CD4-positive, CD25-positive, alpha-beta regulatory T cell (primary cell): ENCODE measurements at regions not wholly inside any gene's neighbourhood (a gene's known extent, or its start where the extent isn't known, plus 50 kb on each side); places are given as distances from the start of the nearest gene placed in this dataset.
A peak's percentile ranks its signal among the peaks of the same experiment; 100 is the strongest.

Source experiments
- ATAC-seq, 2 donors: fragments of 150-1000 bp; cut with Tn5 transposase; one replicate each; pipeline ENCODE4 v1.10.0; 2021; ENCODE audit warnings: low read depth in 2 of 2, moderate number of reproducible peaks in 2 of 2, moderate library complexity in 1 of 2
- DNase-seq, 3 donors: peaks; one replicate each; pipeline versions ENCODE4 v3.0.0 to v3.0.0-alpha.2; 2012 to 2022; ENCODE audit warnings: mixed read lengths in 1 of 3
- H3K27ac ChIP-seq: one replicate; pipeline ENCODE4 v1.7.0; 2013; ENCODE audit warnings: mild to moderate bottlenecking, low read length; ENCODE audit not compliant: insufficient read depth, poor library complexity, severe bottlenecking
- H3K27me3 ChIP-seq: one replicate; pipeline ENCODE4 v1.7.0; 2013; ENCODE audit warnings: low read length; ENCODE audit not compliant: control insufficient read depth, insufficient read depth
- H3K36me3 ChIP-seq: one replicate; pipeline ENCODE4 v1.7.0; 2013; ENCODE audit warnings: mild to moderate bottlenecking, low read length, moderate library complexity; ENCODE audit not compliant: control insufficient read depth, insufficient read depth
- H3K4me1 ChIP-seq: 2 replicates; pipeline ENCODE4 v1.7.0; 2013; ENCODE audit warnings: mild to moderate bottlenecking, low read length; ENCODE audit not compliant: insufficient read depth, control insufficient read depth, poor library complexity, severe bottlenecking
- H3K4me3 ChIP-seq: one replicate; pipeline ENCODE4 v1.7.0; 2013; ENCODE audit warnings: low read depth, mild to moderate bottlenecking, low read length, moderate library complexity
- H3K9me3 ChIP-seq, 2 experiments: 1 replicate in 1 of 2; 2 replicates in 1 of 2; pipeline ENCODE4 v1.7.0; 2013; ENCODE audit warnings: low read length in 2 of 2, mild to moderate bottlenecking in 1 of 2, moderate library complexity in 1 of 2; ENCODE audit not compliant: control insufficient read depth in 2 of 2
- H3K27ac Mint-ChIP-seq, 3 donors: one replicate each; pipeline ENCODE4 v1.8.0; 2020 to 2022; ENCODE audit warnings: mild to moderate bottlenecking in 3 of 3, mixed read lengths in 3 of 3, moderate library complexity in 2 of 3
- H3K27me3 Mint-ChIP-seq: one replicate; pipeline ENCODE4 v1.8.0; 2022; ENCODE audit warnings: mild to moderate bottlenecking, mixed read lengths
- H3K36me3 Mint-ChIP-seq: one replicate; pipeline ENCODE4 v1.8.0; 2020; ENCODE audit warnings: mixed read lengths
- H3K4me1 Mint-ChIP-seq, 4 donors: one replicate each; pipeline ENCODE4 v1.8.0; 2020 to 2022; ENCODE audit warnings: mixed read lengths in 4 of 4, mild to moderate bottlenecking in 1 of 4
- H3K4me3 Mint-ChIP-seq, 4 donors: one replicate each; pipeline ENCODE4 v1.8.0; 2020 to 2022; ENCODE audit warnings: mild to moderate bottlenecking in 4 of 4, mixed read lengths in 4 of 4, moderate library complexity in 3 of 4
- H3K9me3 Mint-ChIP-seq, 7 donors: one replicate each; pipeline ENCODE4 v1.8.0; 2020 to 2022; ENCODE audit warnings: mixed read lengths in 7 of 7, mild to moderate bottlenecking in 3 of 7, moderate library complexity in 2 of 7

DNA sequence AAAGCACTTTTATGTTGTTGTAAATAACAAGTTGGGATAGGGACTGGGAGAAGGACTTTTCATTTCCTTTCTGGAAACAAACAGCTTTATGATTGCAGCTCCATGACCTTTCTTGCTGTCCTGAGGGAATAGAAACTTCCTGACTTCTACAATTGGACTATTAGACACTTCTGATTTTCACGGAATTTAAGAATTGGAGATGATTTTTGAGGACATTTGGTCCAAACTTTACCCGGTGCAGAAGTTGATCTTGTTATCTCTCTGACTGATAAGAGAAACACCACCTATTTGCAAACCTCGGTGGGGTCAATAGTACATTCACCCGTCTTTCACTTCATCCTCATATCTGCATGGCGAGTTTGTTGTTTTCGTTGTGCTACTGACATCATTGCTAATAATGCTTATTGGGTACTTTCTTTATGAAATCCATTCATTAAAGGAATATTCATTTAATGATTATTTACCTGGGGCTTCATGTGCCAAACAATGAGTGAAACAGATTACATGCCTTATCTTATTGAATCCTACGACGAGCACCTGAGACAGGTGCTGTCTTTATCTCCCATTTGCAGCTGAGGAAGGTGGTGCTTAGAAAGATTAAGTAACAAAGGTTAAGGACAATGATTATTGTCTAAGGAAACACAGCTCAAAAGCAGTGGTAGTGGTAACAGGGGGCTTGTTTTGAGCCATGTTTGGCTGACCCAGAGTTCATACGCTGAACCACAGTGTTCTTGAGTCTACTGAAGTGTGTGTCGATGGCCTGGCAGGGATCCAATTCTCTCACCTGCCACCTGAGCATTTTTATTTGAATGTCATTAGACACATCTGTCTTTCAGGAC lies 176.9 kb upstream of the FAM20A start:
- H3K4me3 Mint-ChIP-seq = no peak overlapping the region
- no peak overlapping the region for H3K27ac Mint-ChIP-seq
- peaks cover 0 to 3% (median 0%) of the 10 kb centered on the region in 7 donors for H3K9me3 Mint-ChIP-seq
- H3K36me3 Mint-ChIP-seq = no peaks in the 10 kb centered on the region
- H3K27ac ChIP-seq = no peak overlapping the region
- no peaks in the 10 kb centered on the region for H3K27me3 ChIP-seq
- H3K4me1 Mint-ChIP-seq = no peaks in the 10 kb centered on the region
- H3K27me3 Mint-ChIP-seq = no peaks in the 10 kb centered on the region
- H3K9me3 ChIP-seq = no peaks in the 10 kb centered on the region
- H3K4me1 ChIP-seq = no peaks in the 10 kb centered on the region
- no peak for ATAC-seq
- H3K4me3 ChIP-seq = no peak overlapping the region
- no peak for DNase-seq
- no peaks in the 10 kb centered on the region for H3K36me3 ChIP-seq

DNA sequence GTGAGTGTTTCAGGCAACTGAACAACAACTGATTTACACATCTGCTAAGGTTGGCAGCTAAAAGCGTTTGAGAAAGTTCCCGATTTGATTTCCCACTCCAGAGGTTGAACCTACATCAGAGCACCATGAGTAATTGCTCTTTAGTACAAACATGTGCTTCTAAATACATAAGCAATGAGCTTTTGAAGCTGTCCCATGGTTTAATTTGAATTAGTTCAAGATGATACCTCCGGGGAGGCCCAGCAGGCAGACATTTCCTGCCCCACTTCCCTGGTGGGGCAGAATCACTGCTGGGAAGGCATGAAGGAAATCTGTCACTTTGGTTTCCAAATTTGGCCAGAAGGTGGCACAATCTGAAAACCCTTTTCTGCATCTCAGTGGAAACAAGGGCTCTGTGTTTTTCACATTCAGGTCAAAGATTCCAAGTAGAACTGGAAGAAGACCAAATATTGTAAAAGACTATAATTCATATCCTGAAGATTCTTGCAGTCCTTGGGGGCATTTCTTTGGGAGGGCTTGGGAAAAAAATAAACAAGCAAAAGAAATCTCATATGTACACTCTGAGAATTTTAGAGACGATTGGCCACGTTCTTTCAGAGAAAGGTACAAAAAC lies 176.2 kb upstream of the FAM20A start:
- Histone ChIP-seq H3K4me1 (no peaks in the 10 kb centered on the region), H3K27ac (no peak overlapping the region), H3K27me3 (no peaks in the 10 kb centered on the region), H3K9me3 (no peaks in the 10 kb centered on the region), H3K36me3 (no peaks in the 10 kb centered on the region), H3K4me3 (no peak overlapping the region)
- H3K36me3 Mint-ChIP-seq = no peaks in the 10 kb centered on the region
- no peaks in the 10 kb centered on the region for H3K4me1 Mint-ChIP-seq
- peaks cover 0 to 2% (median 0%) of the 10 kb centered on the region in 7 donors for H3K9me3 Mint-ChIP-seq
- no peak overlapping the region for H3K27ac Mint-ChIP-seq
- DNase-seq (peak in 2 of 3 donors; percentile 20 to 46), ATAC-seq (no peak)
- H3K27me3 Mint-ChIP-seq = no peaks in the 10 kb centered on the region
- H3K4me3 Mint-ChIP-seq = no peak overlapping the region

DNA sequence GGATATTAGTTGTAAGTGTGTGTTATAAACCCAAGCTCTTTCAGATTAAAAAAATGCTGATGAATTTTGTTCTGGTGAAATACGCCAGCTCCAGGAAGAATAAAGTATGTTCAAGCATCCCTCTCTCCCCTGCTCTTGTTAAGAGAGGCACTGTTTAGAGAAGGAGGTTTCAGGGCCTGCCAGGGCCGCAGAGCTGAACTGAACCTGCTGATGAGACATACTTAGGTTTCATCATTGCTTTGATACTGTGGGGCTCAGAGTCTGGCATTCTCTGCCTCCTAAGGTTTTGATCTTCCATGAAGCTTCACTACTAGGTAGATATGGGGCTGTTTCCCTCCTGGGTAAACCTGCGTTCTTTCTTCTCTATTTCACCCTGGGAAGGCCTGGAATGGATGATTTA lies 175.3 kb upstream of the FAM20A start:
- H3K4me3 ChIP-seq = no peak overlapping the region
- Mint-ChIP-seq H3K4me1 (peaks cover 0 to 4% (median 2%) of the 10 kb centered on the region in 4 donors), H3K4me3 (no peak overlapping the region), H3K36me3 (no peaks in the 10 kb centered on the region), H3K27ac (no peak overlapping the region), H3K27me3 (peaks cover under 1% of the 10 kb centered on the region), H3K9me3 (peaks cover 0 to 2% (median 0%) of the 10 kb centered on the region in 7 donors)
- ATAC-seq = no peak
- DNase-seq = no peak
- no peaks in the 10 kb centered on the region for H3K36me3 ChIP-seq
- no peaks in the 10 kb centered on the region for H3K27me3 ChIP-seq
- no peaks in the 10 kb centered on the region for H3K9me3 ChIP-seq
- no peaks in the 10 kb centered on the region for H3K4me1 ChIP-seq
- H3K27ac ChIP-seq = no peak overlapping the region

DNA sequence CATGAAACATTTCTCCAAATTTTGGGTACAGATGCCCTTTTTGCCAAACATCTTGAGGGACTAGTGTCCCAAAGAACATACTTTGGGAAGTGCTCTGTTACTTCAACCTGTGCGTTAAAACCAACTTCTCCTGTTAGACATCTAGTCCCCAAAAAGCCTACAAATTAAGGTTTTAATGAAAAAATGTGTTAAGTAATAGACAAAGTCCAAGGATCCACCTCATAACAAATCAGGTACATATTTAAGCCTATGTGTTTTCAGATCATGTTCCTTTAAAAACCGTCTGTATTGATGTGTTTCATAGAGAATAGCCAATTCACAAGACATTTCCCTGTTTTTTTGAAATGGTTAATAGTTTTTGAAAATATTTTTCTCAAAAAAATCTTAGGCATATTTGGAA lies 174.8 kb upstream of the FAM20A start:
- H3K36me3 Mint-ChIP-seq = no peaks in the 10 kb centered on the region
- Histone ChIP-seq H3K27ac (no peak overlapping the region), H3K36me3 (no peaks in the 10 kb centered on the region), H3K4me1 (no peaks in the 10 kb centered on the region), H3K9me3 (no peaks in the 10 kb centered on the region), H3K4me3 (no peak overlapping the region), H3K27me3 (no peaks in the 10 kb centered on the region)
- H3K27ac Mint-ChIP-seq = no peak overlapping the region
- DNase-seq (no peak), ATAC-seq (no peak)
- H3K27me3 Mint-ChIP-seq = peaks cover 4% of the 10 kb centered on the region
- no peak overlapping the region for H3K4me3 Mint-ChIP-seq
- H3K9me3 Mint-ChIP-seq = peaks cover 0 to 2% (median 0%) of the 10 kb centered on the region in 7 donors
- H3K4me1 Mint-ChIP-seq = peaks cover 0 to 4% (median 2%) of the 10 kb centered on the region in 4 donors

DNA sequence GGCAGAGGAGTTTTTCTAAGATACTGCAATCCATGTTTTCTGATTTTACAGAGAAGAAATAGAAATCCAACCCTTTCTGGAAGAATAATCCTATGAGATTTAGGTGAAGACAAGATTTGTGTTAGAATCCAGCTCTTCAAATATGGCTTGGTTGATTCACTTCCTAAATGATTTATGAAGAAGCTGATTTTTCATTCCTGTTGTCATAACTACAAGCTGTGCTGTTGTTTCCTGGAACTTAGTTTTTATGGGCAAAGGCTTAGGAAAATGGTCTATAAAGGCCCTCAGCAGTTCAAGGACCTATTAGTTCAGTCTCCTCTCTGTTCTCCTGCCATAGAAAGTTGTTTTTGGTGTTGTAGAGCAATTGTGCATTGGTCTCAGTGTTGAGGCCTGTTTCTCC lies 174.2 kb upstream of the FAM20A start:
- ATAC-seq (no peak), DNase-seq (no peak)
- H3K4me1 Mint-ChIP-seq = peaks cover 0 to 4% (median 2%) of the 10 kb centered on the region in 4 donors
- H3K36me3 ChIP-seq = no peaks in the 10 kb centered on the region
- no peak overlapping the region for H3K4me3 Mint-ChIP-seq
- H3K27ac Mint-ChIP-seq = no peak overlapping the region
- peaks cover 4% of the 10 kb centered on the region for H3K27me3 Mint-ChIP-seq
- H3K9me3 ChIP-seq = no peaks in the 10 kb centered on the region
- peaks cover 0 to 2% (median 0%) of the 10 kb centered on the region in 7 donors for H3K9me3 Mint-ChIP-seq
- H3K4me3 ChIP-seq = no peak overlapping the region
- H3K36me3 Mint-ChIP-seq = no peaks in the 10 kb centered on the region
- no peak overlapping the region for H3K27ac ChIP-seq
- no peaks in the 10 kb centered on the region for H3K27me3 ChIP-seq
- no peaks in the 10 kb centered on the region for H3K4me1 ChIP-seq

DNA sequence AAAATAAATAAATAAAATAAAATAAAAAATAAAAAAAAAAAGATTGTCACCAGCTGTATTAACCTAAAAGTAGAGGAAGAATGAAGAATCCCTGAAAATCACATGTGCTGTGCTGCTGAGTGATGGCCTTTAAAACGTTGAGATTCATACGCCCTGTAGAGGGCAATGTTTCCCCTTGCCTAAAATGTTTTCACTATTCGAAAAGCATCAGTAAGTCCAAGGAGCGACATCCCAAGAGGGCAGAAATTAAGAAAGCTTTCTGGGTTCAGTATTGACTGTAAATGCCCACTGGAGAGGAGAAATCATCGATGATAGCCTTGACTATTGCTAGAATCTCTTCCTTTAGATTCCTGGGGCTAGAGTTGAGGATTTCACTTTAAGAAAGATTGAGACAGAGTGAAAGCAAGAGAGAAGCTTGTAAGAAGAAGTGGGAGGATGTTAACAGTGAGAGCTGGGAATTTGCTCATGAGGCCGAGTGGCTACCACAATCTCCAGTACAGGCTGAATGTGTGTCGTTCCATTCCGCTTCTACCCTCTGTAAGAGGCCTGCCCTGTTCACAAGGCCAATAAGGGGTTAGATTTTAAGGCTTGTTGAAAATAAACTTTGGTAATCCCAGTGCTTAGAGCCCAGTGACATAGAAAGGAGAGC lies 170.8 kb upstream of the FAM20A start:
- no peak overlapping the region for H3K4me3 Mint-ChIP-seq
- ATAC-seq = no peak

DNA sequence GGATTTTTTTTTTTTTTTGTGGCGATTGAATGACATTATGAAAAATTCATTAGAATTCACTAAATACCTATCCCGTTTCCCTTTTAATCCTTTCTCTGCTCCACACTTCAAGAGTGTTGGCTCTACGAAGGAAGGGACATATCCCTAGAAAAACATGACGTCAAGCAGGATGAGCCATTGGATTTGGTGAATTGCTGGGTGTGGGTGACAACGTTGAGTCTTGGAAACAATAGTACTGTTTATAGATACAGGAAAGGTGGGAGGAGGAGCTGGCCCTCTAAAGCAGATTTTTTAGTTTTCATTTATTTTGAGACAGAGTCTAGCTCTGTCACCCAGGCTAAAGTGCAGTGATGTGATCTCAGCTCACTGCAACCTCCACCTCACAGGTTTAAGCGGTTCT lies 167.6 kb upstream of the FAM20A start:
- H3K27ac ChIP-seq = no peak overlapping the region
- ATAC-seq (no peak), DNase-seq (no peak)
- no peaks in the 10 kb centered on the region for H3K36me3 Mint-ChIP-seq
- peaks cover 10% of the 10 kb centered on the region for H3K27me3 Mint-ChIP-seq
- H3K9me3 Mint-ChIP-seq = peaks cover 0 to 1% (median 0%) of the 10 kb centered on the region in 7 donors
- H3K27ac Mint-ChIP-seq = no peak overlapping the region
- H3K9me3 ChIP-seq = no peaks in the 10 kb centered on the region
- peaks cover 0 to 4% (median 2%) of the 10 kb centered on the region in 4 donors for H3K4me1 Mint-ChIP-seq
- H3K36me3 ChIP-seq = no peaks in the 10 kb centered on the region
- H3K27me3 ChIP-seq = no peaks in the 10 kb centered on the region
- H3K4me3 Mint-ChIP-seq = no peak overlapping the region
- H3K4me1 ChIP-seq = no peaks in the 10 kb centered on the region
- no peak overlapping the region for H3K4me3 ChIP-seq

More for the DNA sequence above, 170.8 kb upstream of the FAM20A start:
- Mint-ChIP-seq H3K36me3 (no peaks in the 10 kb centered on the region), H3K27ac (no peak overlapping the region), H3K9me3 (peaks cover 0 to 3% (median 0%) of the 10 kb centered on the region in 7 donors), H3K4me1 (peaks cover 0 to 4% (median 2%) of the 10 kb centered on the region in 4 donors), H3K27me3 (peaks cover 10% of the 10 kb centered on the region)
- Histone ChIP-seq H3K27me3 (no peaks in the 10 kb centered on the region), H3K4me1 (no peaks in the 10 kb centered on the region), H3K27ac (no peak overlapping the region), H3K36me3 (no peaks in the 10 kb centered on the region), H3K4me3 (no peak overlapping the region), H3K9me3 (no peaks in the 10 kb centered on the region)
- DNase-seq = peak in 1 of 3 donors; percentile 48
